ENCODE measurements at regions not wholly inside any gene's neighbourhood (a gene's known extent, or its start where the extent isn't known, plus 50 kb on each side); places are given as distances from the start of the nearest gene placed in this dataset.

GRCh38 chr3:117798221-117798620 lies 1088.6 kb downstream of the TUSC7 start:
- TF ChIP-seq EZH2 (IDR thresholded peaks at IDR 0.05; ENCODE audit: insufficient read depth, poor library complexity, severe bottlenecking) (no peak), EZH2phosphoT487 (IDR thresholded peaks at IDR 0.05; ENCODE audit: insufficient read depth, low read depth) (no peak)

Data from GM23248 (cell line).